Islet precursor cell (in vitro differentiated cells): ENCODE measurements at regions not wholly inside any gene's neighbourhood (a gene's known extent, or its start where the extent isn't known, plus 50 kb on each side); places are given as distances from the start of the nearest gene placed in this dataset.
"Not testable (repeated sequence)": the region's sequence is repeated elsewhere in the genome, so short reads cannot be mapped to it uniquely, and the experiment has no call there.

Source experiments
- DNase-seq: peaks from one replicate; pipeline ENCODE4 v3.0.0-alpha.2; 2018

GRCh38 chr1:148679050-148679786 is 69.4 kb upstream of the NUDT4B start:
- peak; percentile 58 for DNase-seq

DNA sequence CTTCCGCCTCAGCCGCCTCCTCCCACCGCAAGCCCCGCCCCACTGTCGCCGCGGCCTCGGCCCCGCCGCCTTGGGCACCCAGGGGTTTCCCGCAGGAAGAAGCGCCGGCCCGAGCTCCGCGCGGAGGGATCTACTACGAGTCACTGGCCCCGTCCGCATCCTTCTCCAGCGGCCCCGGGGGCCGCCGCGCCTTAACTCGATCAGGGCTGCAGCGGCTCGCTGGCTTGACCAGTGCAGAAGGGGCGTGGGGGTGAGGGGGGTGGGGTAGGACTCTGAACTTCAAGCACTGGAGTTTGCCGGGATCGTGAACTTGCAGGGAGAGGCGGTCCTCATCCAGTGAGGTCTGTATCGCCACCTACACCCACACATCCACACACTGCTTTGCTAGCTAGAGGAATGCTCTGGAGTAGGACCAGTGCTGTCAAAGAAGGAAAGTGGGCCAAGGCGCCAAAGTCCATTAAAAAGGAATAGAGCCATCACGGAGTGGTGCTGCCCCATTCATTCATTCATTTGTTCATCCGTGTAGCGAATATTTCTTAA is 68.7 kb upstream of the NUDT4B start:
- not testable (repeated sequence) for DNase-seq

DNA sequence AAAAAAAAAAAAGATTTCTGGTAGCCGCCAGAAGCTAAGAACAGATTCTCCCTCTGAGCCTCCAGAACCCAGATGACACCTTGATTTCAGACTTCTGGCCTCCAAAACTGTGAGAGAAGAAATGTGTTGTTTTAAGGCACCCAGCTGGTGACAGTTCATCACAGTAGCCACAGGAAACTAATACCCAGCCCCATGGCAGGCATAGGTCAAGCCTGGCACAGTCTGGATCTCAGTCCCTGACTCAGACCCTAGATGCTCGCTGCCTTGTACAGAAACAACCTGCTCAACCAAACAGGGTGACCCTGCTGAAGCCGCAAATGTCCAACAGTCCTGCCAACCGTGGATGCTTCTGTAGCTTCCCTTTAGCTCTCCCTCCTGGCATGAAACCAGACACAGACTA is 61.8 kb upstream of the NUDT4B start:
- DNase-seq: not testable (repeated sequence)

DNA sequence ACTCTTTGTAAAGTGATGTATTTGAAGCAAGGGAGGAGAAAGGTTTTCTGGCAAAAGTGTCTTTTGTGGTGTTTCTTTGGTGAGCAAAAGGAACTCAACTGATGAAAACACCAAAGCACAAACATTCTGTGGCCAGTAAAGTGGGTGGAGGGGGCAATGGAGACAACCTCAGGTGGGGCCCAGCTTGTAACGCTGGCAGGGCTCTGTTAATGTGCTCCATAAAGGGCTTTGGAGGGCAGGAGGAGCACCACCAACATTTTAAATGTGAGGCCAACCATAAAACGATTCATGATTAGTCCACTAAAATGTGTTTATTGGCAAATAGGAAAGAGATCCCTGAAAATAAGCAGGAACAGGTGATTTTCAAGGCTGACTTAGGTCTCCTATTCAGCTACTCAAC is 61.2 kb upstream of the NUDT4B start:
- DNase-seq: not testable (repeated sequence)
